ENCODE measurements at regions not wholly inside any gene's neighbourhood (a gene's known extent, or its start where the extent isn't known, plus 50 kb on each side); places are given as distances from the start of the nearest gene placed in this dataset.

DNA sequence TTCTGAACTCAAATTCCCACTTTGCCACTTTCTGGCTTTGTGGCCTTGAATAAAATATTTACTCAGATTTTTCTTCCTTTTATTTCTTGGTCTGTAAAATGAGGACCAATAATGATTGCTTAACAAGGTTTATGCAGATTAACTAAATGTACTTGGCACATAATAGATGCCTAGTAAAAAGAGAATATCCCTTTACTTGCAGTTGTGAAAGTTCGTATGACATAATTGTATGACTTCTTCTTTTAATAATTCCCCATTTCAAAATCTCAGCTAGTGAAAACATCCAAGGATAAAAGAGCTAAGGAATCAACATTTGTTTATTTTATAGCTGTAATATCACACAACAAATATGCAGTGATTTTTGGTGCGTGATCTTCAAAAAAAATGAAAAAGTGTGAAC is 215.6 kb upstream of the ATP2B1 start:
- TF ChIP-seq, protein P1, sequence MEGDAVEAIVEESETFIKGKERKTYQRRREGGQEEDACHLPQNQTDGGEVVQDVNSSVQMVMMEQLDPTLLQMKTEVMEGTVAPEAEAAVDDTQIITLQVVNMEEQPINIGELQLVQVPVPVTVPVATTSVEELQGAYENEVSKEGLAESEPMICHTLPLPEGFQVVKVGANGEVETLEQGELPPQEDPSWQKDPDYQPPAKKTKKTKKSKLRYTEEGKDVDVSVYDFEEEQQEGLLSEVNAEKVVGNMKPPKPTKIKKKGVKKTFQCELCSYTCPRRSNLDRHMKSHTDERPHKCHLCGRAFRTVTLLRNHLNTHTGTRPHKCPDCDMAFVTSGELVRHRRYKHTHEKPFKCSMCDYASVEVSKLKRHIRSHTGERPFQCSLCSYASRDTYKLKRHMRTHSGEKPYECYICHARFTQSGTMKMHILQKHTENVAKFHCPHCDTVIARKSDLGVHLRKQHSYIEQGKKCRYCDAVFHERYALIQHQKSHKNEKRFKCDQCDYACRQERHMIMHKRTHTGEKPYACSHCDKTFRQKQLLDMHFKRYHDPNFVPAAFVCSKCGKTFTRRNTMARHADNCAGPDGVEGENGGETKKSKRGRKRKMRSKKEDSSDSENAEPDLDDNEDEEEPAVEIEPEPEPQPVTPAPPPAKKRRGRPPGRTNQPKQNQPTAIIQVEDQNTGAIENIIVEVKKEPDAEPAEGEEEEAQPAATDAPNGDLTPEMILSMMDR (IDR thresholded peaks at IDR 0.05; ENCODE audit: low read depth, low read length), result no peak
- no peak for TF ChIP-seq EZH2phosphoT487 (IDR thresholded peaks at IDR 0.05; ENCODE audit: low read depth)
